ENCODE measurements at regions not wholly inside any gene's neighbourhood (a gene's known extent, or its start where the extent isn't known, plus 50 kb on each side); places are given as distances from the start of the nearest gene placed in this dataset.

GRCh38 chr2:149768320-149768799, 180.8 kb upstream of the MMADHC start (continued):
- TF ChIP-seq, protein P1, sequence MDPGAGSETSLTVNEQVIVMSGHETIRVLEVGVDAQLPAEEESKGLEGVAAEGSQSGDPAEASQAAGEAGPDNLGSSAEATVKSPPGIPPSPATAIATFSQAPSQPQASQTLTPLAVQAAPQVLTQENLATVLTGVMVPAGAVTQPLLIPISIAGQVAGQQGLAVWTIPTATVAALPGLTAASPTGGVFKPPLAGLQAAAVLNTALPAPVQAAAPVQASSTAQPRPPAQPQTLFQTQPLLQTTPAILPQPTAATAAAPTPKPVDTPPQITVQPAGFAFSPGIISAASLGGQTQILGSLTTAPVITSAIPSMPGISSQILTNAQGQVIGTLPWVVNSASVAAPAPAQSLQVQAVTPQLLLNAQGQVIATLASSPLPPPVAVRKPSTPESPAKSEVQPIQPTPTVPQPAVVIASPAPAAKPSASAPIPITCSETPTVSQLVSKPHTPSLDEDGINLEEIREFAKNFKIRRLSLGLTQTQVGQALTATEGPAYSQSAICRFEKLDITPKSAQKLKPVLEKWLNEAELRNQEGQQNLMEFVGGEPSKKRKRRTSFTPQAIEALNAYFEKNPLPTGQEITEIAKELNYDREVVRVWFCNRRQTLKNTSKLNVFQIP (CRISPR knock-in tag; IDR thresholded peaks at IDR 0.05; ENCODE audit: borderline replicate concordance, low read depth) = no peak
- TF ChIP-seq ISL1 (CRISPR knock-in tag; IDR thresholded peaks at IDR 0.05) (peak; percentile 95), ARNTL (CRISPR knock-in tag; IDR thresholded peaks at IDR 0.05; ENCODE audit: borderline replicate concordance, low read depth) (no peak)

DNA sequence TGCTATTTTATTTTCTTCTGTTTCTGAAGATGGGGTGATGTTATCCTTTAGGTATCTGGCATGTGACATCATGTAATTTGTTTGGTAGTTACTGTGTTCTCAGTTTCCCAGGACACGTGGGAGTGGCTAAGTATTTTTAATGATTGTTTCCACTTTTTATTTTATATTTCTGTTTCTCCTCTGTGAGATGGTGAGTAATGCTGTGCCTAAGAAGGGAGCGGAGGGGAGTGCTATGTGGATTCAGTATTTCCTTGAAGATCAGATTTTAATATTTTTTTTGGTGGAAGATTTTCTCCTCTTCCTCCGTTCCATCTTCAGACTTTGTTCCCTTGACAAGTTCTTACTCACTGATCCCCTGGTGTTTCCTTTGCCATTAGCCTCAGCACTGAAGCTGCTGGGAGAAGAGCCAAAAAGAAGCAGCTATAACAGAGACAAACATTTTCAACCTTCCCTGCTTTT, 180.0 kb upstream of the MMADHC start:
- TF ChIP-seq, protein P2, sequence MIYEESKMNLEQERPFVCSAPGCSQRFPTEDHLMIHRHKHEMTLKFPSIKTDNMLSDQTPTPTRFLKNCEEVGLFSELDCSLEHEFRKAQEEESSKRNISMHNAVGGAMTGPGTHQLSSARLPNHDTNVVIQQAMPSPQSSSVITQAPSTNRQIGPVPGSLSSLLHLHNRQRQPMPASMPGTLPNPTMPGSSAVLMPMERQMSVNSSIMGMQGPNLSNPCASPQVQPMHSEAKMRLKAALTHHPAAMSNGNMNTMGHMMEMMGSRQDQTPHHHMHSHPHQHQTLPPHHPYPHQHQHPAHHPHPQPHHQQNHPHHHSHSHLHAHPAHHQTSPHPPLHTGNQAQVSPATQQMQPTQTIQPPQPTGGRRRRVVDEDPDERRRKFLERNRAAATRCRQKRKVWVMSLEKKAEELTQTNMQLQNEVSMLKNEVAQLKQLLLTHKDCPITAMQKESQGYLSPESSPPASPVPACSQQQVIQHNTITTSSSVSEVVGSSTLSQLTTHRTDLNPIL (CRISPR knock-in tag; IDR thresholded peaks at IDR 0.05; ENCODE audit: low read depth) = 0 out of 2 replicates have a peak, but pooled peaks have one; percentile 26
- TF ChIP-seq TOX (CRISPR knock-in tag; IDR thresholded peaks at IDR 0.05; ENCODE audit: borderline replicate concordance) (no peak), ZNF565 (CRISPR knock-in tag; conservative IDR thresholded peaks at IDR 0.05; ENCODE audit: low read depth) (no peak)
- ATAC-seq = peak; percentile 81

DNA sequence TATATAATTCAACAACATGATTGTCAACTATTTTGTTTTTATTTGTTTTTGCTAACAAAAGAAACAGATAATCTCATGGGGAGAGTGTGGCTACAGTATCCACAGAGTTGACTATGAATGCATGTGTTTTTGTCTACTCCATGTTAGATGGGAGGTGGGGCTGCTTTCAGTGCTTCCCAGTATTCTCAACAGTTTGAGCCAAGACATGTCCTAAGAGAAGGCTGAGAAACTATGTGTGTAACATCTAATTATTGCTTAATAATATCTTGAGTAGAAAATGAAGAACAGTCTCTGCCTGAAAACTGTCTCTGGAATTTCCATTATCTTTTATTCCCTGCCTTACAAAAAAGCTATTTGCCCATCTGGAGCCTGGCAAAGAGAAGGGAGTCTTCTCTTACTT, 178.8 kb upstream of the MMADHC start:
- no peak for ATAC-seq
- TF ChIP-seq ISL1 (CRISPR knock-in tag; IDR thresholded peaks at IDR 0.05) (peak; percentile 31; the same call in 1 of the 2 replicates), ESRRG (CRISPR knock-in tag; IDR thresholded peaks at IDR 0.05) (no peak), ZFP3 (CRISPR knock-in tag; IDR thresholded peaks at IDR 0.05) (no peak), ZFP30 (CRISPR knock-in tag; IDR thresholded peaks at IDR 0.05) (no peak), BACH2 (CRISPR knock-in tag; IDR thresholded peaks at IDR 0.05; ENCODE audit: borderline replicate concordance) (no peak), ZNF70 (CRISPR knock-in tag; IDR thresholded peaks at IDR 0.05) (no peak)
- TF ChIP-seq, protein P3, sequence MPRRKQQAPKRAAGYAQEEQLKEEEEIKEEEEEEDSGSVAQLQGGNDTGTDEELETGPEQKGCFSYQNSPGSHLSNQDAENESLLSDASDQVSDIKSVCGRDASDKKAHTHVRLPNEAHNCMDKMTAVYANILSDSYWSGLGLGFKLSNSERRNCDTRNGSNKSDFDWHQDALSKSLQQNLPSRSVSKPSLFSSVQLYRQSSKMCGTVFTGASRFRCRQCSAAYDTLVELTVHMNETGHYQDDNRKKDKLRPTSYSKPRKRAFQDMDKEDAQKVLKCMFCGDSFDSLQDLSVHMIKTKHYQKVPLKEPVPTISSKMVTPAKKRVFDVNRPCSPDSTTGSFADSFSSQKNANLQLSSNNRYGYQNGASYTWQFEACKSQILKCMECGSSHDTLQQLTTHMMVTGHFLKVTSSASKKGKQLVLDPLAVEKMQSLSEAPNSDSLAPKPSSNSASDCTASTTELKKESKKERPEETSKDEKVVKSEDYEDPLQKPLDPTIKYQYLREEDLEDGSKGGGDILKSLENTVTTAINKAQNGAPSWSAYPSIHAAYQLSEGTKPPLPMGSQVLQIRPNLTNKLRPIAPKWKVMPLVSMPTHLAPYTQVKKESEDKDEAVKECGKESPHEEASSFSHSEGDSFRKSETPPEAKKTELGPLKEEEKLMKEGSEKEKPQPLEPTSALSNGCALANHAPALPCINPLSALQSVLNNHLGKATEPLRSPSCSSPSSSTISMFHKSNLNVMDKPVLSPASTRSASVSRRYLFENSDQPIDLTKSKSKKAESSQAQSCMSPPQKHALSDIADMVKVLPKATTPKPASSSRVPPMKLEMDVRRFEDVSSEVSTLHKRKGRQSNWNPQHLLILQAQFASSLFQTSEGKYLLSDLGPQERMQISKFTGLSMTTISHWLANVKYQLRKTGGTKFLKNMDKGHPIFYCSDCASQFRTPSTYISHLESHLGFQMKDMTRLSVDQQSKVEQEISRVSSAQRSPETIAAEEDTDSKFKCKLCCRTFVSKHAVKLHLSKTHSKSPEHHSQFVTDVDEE (CRISPR knock-in tag; IDR thresholded peaks at IDR 0.05) = no peak
- TF ChIP-seq, protein P1 (CRISPR knock-in tag; IDR thresholded peaks at IDR 0.05; ENCODE audit: borderline replicate concordance, low read depth) = no peak

- no peak for ATAC-seq
- TF ChIP-seq, protein P3 (CRISPR knock-in tag; IDR thresholded peaks at IDR 0.05) = no peak
- no peak for TF ChIP-seq CSDC2 (CRISPR knock-in tag; IDR thresholded peaks at IDR 0.05)
- TF ChIP-seq SNAI2 (CRISPR knock-in tag; IDR thresholded peaks at IDR 0.05) = no peak
- TF ChIP-seq RARB (CRISPR knock-in tag; IDR thresholded peaks at IDR 0.05) = no peak
Observed at GRCh38 chr2:149765636-149766035, 178.1 kb upstream of the MMADHC start.

- no peak for ATAC-seq
- TF ChIP-seq ZFP30 (CRISPR knock-in tag; IDR thresholded peaks at IDR 0.05) = no peak
- no peak for TF ChIP-seq RARB (CRISPR knock-in tag; IDR thresholded peaks at IDR 0.05)
- TF ChIP-seq ZC3H10 (CRISPR knock-in tag; IDR thresholded peaks at IDR 0.05) = no peak
- TF ChIP-seq, protein P4, sequence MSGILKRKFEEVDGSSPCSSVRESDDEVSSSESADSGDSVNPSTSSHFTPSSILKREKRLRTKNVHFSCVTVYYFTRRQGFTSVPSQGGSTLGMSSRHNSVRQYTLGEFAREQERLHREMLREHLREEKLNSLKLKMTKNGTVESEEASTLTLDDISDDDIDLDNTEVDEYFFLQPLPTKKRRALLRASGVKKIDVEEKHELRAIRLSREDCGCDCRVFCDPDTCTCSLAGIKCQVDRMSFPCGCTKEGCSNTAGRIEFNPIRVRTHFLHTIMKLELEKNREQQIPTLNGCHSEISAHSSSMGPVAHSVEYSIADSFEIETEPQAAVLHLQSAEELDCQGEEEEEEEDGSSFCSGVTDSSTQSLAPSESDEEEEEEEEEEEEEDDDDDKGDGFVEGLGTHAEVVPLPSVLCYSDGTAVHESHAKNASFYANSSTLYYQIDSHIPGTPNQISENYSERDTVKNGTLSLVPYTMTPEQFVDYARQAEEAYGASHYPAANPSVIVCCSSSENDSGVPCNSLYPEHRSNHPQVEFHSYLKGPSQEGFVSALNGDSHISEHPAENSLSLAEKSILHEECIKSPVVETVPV (CRISPR knock-in tag; IDR thresholded peaks at IDR 0.05) = no peak
- TF ChIP-seq BACH2 (CRISPR knock-in tag; IDR thresholded peaks at IDR 0.05; ENCODE audit: borderline replicate concordance) = no peak
- no peak for TF ChIP-seq CSDC2 (CRISPR knock-in tag; IDR thresholded peaks at IDR 0.05)
- TF ChIP-seq TCF4 (CRISPR knock-in tag; IDR thresholded peaks at IDR 0.05; ENCODE audit: borderline replicate concordance) = no peak
- TF ChIP-seq, protein P3 (CRISPR knock-in tag; IDR thresholded peaks at IDR 0.05) = no peak
- TF ChIP-seq ARNTL (CRISPR knock-in tag; IDR thresholded peaks at IDR 0.05; ENCODE audit: borderline replicate concordance, low read depth) = no peak
Observed at GRCh38 chr2:149765003-149765402, 177.4 kb upstream of the MMADHC start.

Measured in SK-N-SH treated with all-trans-retinoic acid at 6 μM for 48 hours (cell line).